Breast epithelium (tissue), 4 donors: ENCODE measurements at regions not wholly inside any gene's neighbourhood (a gene's known extent, or its start where the extent isn't known, plus 50 kb on each side); places are given as distances from the start of the nearest gene placed in this dataset.

Experiments
- DNase-seq, 2 donors: peaks; one replicate each; pipeline ENCODE4 v3.0.0-alpha.2; 2019; ENCODE audit warnings: low spot score in 2 of 2
- H3K27ac ChIP-seq, 2 donors: fragments of 200-600 bp; sonication (generic) in 1 of 2; one replicate each; pipeline ENCODE4 v1.5.1; 2016 to 2019; ENCODE audit warnings: mild to moderate bottlenecking in 1 of 2
- H3K27me3 ChIP-seq, 2 donors: fragments of 200-600 bp; sonication (generic) in 1 of 2; one replicate each; pipeline versions ENCODE4 v1.5.1 to v1.6.0; 2017 to 2019; ENCODE audit warnings: control low read depth in 1 of 2, mild to moderate bottlenecking in 1 of 2
- H3K36me3 ChIP-seq: fragments of 200-600 bp; one replicate; pipeline ENCODE4 v1.5.1; 2019
- H3K4me1 ChIP-seq, 2 donors: fragments of 200-600 bp; sonication (generic); one replicate each; pipeline ENCODE4 v1.5.1; 2016 to 2019; ENCODE audit warnings: control low read depth in 1 of 2
- H3K4me3 ChIP-seq, 3 donors: fragments of 200-600 bp; sonication (generic); 1 replicate in 2 of 3; 2 replicates in 1 of 3; pipeline ENCODE4 v1.5.1; 2016 to 2019; ENCODE audit warnings: mild to moderate bottlenecking in 3 of 3, moderate library complexity in 2 of 3
- H3K9me3 ChIP-seq, 2 donors: fragments of 200-600 bp; sonication (generic) in 1 of 2; one replicate each; pipeline ENCODE4 v1.5.1; 2016 to 2019; ENCODE audit warnings: control low read depth in 1 of 2
- CTCF ChIP-seq, 3 donors: fragments of 450-650 bp; IDR thresholded peaks; one replicate each; pipeline ENCODE4 v1.5.1; 2016 to 2017; ENCODE audit warnings: antibody characterized with exemption in 3 of 3, mild to moderate bottlenecking in 3 of 3, moderate library complexity in 3 of 3
- POLR2A ChIP-seq: fragments of 450-650 bp; IDR thresholded peaks from one replicate; pipeline ENCODE4 v1.6.1; 2016; ENCODE audit warnings: antibody characterized with exemption, mild to moderate bottlenecking, moderate library complexity
- POLR2AphosphoS5 ChIP-seq, 3 donors: sonication (generic); formaldehyde crosslinking; IDR thresholded peaks; one replicate each; pipeline ENCODE4 v1.6.1; 2017; ENCODE audit warnings: antibody characterized with exemption in 3 of 3
- intact Hi-C: fragments of 100-400 bp; cut with DNase I; formaldehyde crosslinking; loops from one replicate; pipeline ENCODE4 v1.15.1; 2023; ENCODE audit warnings: low total_unique reads

GRCh38 chr20:24747010-24747712 lies 201.9 kb upstream of the CST7 start:
- Histone ChIP-seq H3K27me3 (no peaks in the 10 kb centered on the region), H3K4me1 (no peaks in the 10 kb centered on the region), H3K9me3 (no peaks in the 10 kb centered on the region), H3K27ac (no peak overlapping the region), H3K36me3 (no peaks in the 10 kb centered on the region), H3K4me3 (no peak overlapping the region)
- TF ChIP-seq POLR2A (no peak), CTCF (IDR thresholded peaks at IDR 0.05) (no peak), POLR2AphosphoS5 (IDR thresholded peaks at IDR 0.05) (no peak)
- intact Hi-C loops = no loop called here
- no peak for DNase-seq

DNA sequence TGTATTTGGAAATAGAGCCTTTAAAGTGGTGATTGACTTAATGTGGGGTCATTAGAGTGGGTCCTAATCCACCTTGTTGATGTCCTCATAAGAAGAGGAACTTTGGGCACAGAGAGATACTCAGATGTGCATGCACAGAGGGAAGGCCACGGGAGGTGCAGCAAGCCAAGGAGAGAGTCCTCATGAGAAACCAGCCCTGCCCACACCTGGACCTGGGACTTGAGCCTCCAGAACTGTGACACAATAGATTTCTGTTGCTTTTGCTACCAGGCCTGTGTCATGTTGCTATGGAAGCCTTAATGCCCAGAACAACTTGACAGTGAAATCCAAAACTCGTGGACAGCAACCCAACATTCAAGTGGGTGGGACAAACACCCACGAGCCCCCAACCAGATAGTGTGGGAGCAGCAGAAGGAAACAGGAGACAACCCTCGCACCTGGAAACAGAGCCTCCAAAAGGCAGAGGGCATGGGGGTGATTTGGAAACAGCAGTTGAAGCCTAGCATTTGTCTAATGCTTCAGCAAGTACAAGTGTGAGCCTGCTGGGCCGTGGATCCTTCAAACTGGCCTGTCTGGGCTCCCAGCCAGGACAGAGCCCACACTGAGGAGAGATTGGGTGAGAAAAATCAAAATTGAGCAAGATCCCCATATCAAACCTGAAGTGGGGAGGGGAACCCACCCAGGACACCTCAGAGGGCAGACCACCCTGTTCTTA lies 201.0 kb upstream of the CST7 start:
- H3K4me3 ChIP-seq = no peak overlapping the region
- H3K4me1 ChIP-seq = no peaks in the 10 kb centered on the region
- H3K27ac ChIP-seq = no peak overlapping the region
- no peak for TF ChIP-seq POLR2AphosphoS5 (IDR thresholded peaks at IDR 0.05)
- no peak for TF ChIP-seq CTCF (IDR thresholded peaks at IDR 0.05)
- no peak for TF ChIP-seq POLR2A
- H3K9me3 ChIP-seq = no peaks in the 10 kb centered on the region
- intact Hi-C loops = no loop called here
- H3K36me3 ChIP-seq = no peaks in the 10 kb centered on the region
- no peak for DNase-seq
- H3K27me3 ChIP-seq = no peaks in the 10 kb centered on the region

DNA sequence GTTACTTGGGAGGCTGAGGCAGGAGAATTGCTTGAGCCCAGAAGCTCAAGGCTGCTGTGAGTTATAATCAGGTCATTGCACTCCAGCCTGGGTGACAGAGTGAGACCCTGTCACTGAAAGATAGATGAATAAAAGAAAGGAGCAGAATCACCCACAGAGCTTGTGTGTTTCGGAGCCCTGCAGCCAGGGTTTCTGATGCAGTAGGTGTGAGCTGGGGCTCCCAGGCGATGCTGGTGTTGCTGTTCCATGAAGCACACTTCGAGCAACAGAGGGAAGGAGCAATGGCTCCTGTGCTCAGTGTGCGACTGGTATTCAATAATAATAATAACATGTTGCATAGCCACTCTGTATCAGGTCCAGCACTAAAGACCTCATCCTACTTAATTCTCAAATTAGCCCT lies 197.5 kb upstream of the CST7 start:
- Histone ChIP-seq H3K4me3 (no peak overlapping the region), H3K27me3 (no peaks in the 10 kb centered on the region), H3K9me3 (no peaks in the 10 kb centered on the region), H3K27ac (no peak overlapping the region), H3K4me1 (no peaks in the 10 kb centered on the region), H3K36me3 (no peaks in the 10 kb centered on the region)
- DNase-seq = no peak
- intact Hi-C loops = no loop called here
- no peak for TF ChIP-seq POLR2AphosphoS5 (IDR thresholded peaks at IDR 0.05)
- TF ChIP-seq POLR2A = no peak
- TF ChIP-seq CTCF (IDR thresholded peaks at IDR 0.05) = no peak

DNA sequence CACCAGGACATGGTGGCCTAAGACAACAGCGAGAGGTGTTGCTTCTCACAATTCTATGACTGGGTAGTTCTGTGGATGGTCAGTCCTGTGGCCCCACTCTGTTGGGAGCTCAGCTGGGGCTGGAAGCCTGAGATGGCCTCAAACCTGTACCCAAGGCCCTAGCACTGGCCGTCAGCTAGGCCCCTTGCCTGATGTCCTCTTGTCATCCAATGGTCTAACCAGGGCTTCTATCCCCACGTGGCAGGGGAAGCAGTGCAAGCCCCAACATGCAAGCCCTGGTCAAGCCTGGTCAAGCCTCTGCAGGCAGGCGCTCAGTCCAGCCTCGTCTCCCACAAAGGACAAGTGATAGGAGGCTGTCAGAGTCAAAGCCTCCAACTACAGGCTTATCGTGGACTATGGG lies 196.5 kb upstream of the CST7 start:
- no peak for DNase-seq
- H3K27me3 ChIP-seq = no peaks in the 10 kb centered on the region
- no peak overlapping the region for H3K27ac ChIP-seq
- TF ChIP-seq POLR2AphosphoS5 (IDR thresholded peaks at IDR 0.05) (no peak), POLR2A (no peak), CTCF (IDR thresholded peaks at IDR 0.05) (no peak)
- H3K36me3 ChIP-seq = no peaks in the 10 kb centered on the region
- no peak overlapping the region for H3K4me3 ChIP-seq
- no peaks in the 10 kb centered on the region for H3K4me1 ChIP-seq
- no peaks in the 10 kb centered on the region for H3K9me3 ChIP-seq
- intact Hi-C loops = no loop called here

DNA sequence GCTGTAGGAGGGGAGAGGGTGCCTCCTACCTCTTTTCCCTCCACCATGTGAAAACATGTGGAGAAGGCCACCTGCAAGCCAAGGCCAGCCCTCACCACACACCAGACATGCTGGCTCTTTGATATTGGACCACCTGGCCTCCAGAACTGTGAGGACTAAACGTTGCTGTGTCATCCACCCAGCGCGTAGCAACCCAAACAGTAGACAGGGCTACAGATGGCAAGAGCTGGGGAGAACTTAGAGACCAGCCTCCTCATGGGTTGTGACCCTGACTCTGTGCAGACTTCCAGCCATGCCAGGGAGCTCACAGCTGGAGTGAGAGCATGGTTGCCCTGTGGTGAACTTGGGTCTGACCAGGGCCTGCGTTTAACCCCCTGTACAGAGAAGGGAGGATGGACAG lies 195.9 kb upstream of the CST7 start:
- Histone ChIP-seq H3K4me1 (no peaks in the 10 kb centered on the region), H3K27ac (no peak overlapping the region), H3K9me3 (no peaks in the 10 kb centered on the region), H3K36me3 (no peaks in the 10 kb centered on the region), H3K27me3 (no peaks in the 10 kb centered on the region), H3K4me3 (no peak overlapping the region)
- no peak for DNase-seq
- TF ChIP-seq POLR2AphosphoS5 (IDR thresholded peaks at IDR 0.05) = no peak
- TF ChIP-seq POLR2A = no peak
- TF ChIP-seq CTCF (IDR thresholded peaks at IDR 0.05) = no peak
- intact Hi-C loops = no loop called here
